Lung (tissue), 11 donors: ENCODE measurements at regions not wholly inside any gene's neighbourhood (a gene's known extent, or its start where the extent isn't known, plus 50 kb on each side); places are given as distances from the start of the nearest gene placed in this dataset.

Experiments
- ATAC-seq: fragments of 200-7000 bp; cut with Tn5 transposase; one replicate; pipeline ENCODE4 v1.9.1; 2020; ENCODE audit warnings: moderate number of reproducible peaks; ENCODE audit not compliant: insufficient read depth, low FRiP score
- DNase-seq, 3 donors: peaks; one replicate each; pipeline ENCODE4 v3.0.0-alpha.2; 2013 to 2017
- H3K27ac ChIP-seq, 2 donors: one replicate each; pipeline ENCODE4 v1.5.1; 2013; ENCODE audit warnings: mild to moderate bottlenecking in 2 of 2, moderate library complexity in 2 of 2, control low read depth in 1 of 2, inconsistent platforms in 1 of 2, low read depth in 1 of 2, low read length in 1 of 2
- H3K27me3 ChIP-seq, 3 donors: one replicate each; pipeline ENCODE4 v1.5.1; 2013; ENCODE audit warnings: low read length in 2 of 3; ENCODE audit not compliant: control insufficient read depth in 3 of 3, insufficient read depth in 3 of 3
- H3K36me3 ChIP-seq, 4 donors: one replicate each; pipeline ENCODE4 v1.5.1; 2013; ENCODE audit warnings: low read length in 4 of 4, mild to moderate bottlenecking in 1 of 4, moderate library complexity in 1 of 4; ENCODE audit not compliant: control insufficient read depth in 4 of 4, insufficient read depth in 4 of 4
- H3K4me1 ChIP-seq, 5 donors: one replicate each; pipeline ENCODE4 v1.5.1; 2013; ENCODE audit warnings: low read length in 5 of 5, mild to moderate bottlenecking in 2 of 5, moderate library complexity in 1 of 5; ENCODE audit not compliant: control insufficient read depth in 5 of 5, insufficient read depth in 5 of 5
- H3K4me3 ChIP-seq: one replicate; pipeline ENCODE4 v1.5.1; 2013; ENCODE audit warnings: mild to moderate bottlenecking, control low read depth, moderate library complexity
- H3K9ac ChIP-seq, 2 donors: one replicate each; pipeline ENCODE4 v1.5.1; 2013; ENCODE audit warnings: low read length in 2 of 2, control low read depth in 1 of 2; ENCODE audit not compliant: insufficient read depth in 1 of 2
- H3K9me3 ChIP-seq, 4 donors: one replicate each; pipeline ENCODE4 v1.5.1; 2013; ENCODE audit warnings: low read length in 3 of 4, mild to moderate bottlenecking in 1 of 4, moderate library complexity in 1 of 4; ENCODE audit not compliant: control insufficient read depth in 4 of 4, insufficient read depth in 3 of 4
- WGBS, 2 donors: extraction: QIAGEN DNeasy Blood & Tissue Kit; methylation state at CpG; one replicate each; pipeline ENCODE4 v1.1.7; 2013; 5-methylcytosine and 5-hydroxymethylcytosine counted together
- TF ChIP-seq, protein P1 (sequence below): IDR thresholded peaks from 2 replicates; pipeline ENCODE4 v1.5.1; 2012; ENCODE audit warnings: mild to moderate bottlenecking; ENCODE audit errors: control extremely low read depth, extremely low read depth
- donor health status: control.
- donor health status: control.
- donor health status: Bipolar disorder and iron deficiency.
- donor health status: healthy.
- donor health status: DM: yes; HTN: yes; CAD: no.

DNA sequence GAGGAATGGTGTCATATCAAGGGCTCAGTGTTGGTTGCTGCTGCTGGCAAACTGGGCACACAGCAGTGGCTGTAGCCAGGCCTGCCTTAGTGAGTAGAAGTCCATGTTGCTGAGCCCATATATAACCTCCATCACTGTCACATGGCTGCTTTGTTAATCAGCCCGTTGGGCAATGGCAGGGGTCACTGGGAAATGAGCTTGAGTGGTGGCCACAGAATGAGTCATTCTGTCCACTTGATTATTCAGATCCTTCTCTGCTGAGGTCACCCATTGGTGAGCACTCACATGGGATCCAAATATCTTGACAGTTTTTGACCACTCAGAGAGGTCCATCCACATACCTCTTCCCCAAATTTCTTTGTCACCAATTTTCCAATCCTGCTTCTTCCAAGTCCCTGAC, 898.9 kb upstream of the EYS start:
- H3K36me3 ChIP-seq = no peaks in the 10 kb centered on the region
- H3K9ac ChIP-seq = no peak overlapping the region
- TF ChIP-seq, protein P1, sequence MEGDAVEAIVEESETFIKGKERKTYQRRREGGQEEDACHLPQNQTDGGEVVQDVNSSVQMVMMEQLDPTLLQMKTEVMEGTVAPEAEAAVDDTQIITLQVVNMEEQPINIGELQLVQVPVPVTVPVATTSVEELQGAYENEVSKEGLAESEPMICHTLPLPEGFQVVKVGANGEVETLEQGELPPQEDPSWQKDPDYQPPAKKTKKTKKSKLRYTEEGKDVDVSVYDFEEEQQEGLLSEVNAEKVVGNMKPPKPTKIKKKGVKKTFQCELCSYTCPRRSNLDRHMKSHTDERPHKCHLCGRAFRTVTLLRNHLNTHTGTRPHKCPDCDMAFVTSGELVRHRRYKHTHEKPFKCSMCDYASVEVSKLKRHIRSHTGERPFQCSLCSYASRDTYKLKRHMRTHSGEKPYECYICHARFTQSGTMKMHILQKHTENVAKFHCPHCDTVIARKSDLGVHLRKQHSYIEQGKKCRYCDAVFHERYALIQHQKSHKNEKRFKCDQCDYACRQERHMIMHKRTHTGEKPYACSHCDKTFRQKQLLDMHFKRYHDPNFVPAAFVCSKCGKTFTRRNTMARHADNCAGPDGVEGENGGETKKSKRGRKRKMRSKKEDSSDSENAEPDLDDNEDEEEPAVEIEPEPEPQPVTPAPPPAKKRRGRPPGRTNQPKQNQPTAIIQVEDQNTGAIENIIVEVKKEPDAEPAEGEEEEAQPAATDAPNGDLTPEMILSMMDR = no peak
- H3K9me3 ChIP-seq = peaks cover 0 to 3% (median 2%) of the 10 kb centered on the region in 4 donors
- DNase-seq (no peak), ATAC-seq (no peak)
- no peaks in the 10 kb centered on the region for H3K27me3 ChIP-seq
- WGBS, 2 donors = 75 to 89% methylated on average over 1 of the region's 1 CpG
- H3K4me3 ChIP-seq = no peak overlapping the region
- no peaks in the 10 kb centered on the region for H3K4me1 ChIP-seq
- no peak overlapping the region for H3K27ac ChIP-seq

- H3K9me3 ChIP-seq = peaks cover 0 to 3% (median 2%) of the 10 kb centered on the region in 4 donors
- no peak for ATAC-seq
Observed at GRCh38 chr6:66605011-66605410, 898.0 kb upstream of the EYS start.

DNA sequence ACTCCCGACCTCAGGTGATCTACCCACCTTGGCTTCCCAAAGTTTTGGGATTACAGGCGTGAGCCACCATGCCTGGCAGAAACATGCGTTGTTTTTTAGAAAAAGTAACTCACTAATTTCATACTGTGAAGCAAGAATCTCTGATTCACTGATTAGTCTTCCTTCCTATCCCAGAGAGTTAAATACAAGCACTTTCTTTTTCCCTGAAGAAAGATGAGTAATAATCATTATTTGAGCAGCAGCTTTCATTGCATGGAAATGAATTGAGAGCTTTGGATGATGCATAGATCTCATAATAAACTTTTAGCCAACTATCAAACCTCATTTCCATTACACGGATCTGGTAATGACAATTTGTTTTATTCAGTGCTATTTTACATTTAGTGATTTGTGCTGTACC, 892.5 kb upstream of the EYS start:
- ATAC-seq (no peak), DNase-seq (no peak)
- no peak overlapping the region for H3K9ac ChIP-seq
- H3K4me3 ChIP-seq = no peak overlapping the region
- WGBS, 2 donors = 82 to 89% methylated on average over 4 of the region's 4 CpGs
- no peaks in the 10 kb centered on the region for H3K27me3 ChIP-seq
- peaks cover 0 to 7% (median under 1%) of the 10 kb centered on the region in 4 donors for H3K9me3 ChIP-seq
- TF ChIP-seq, protein P1 = no peak
- H3K27ac ChIP-seq = no peak overlapping the region
- no peaks in the 10 kb centered on the region for H3K36me3 ChIP-seq
- H3K4me1 ChIP-seq = no peaks in the 10 kb centered on the region

More at GRCh38 chr6:66605011-66605410, 898.0 kb upstream of the EYS start:
- Histone ChIP-seq H3K27me3 (no peaks in the 10 kb centered on the region), H3K27ac (no peak overlapping the region), H3K9ac (no peak overlapping the region), H3K4me1 (no peaks in the 10 kb centered on the region), H3K36me3 (no peaks in the 10 kb centered on the region), H3K4me3 (no peak overlapping the region)
- DNase-seq = no peak
- TF ChIP-seq, protein P1 = no peak

DNA sequence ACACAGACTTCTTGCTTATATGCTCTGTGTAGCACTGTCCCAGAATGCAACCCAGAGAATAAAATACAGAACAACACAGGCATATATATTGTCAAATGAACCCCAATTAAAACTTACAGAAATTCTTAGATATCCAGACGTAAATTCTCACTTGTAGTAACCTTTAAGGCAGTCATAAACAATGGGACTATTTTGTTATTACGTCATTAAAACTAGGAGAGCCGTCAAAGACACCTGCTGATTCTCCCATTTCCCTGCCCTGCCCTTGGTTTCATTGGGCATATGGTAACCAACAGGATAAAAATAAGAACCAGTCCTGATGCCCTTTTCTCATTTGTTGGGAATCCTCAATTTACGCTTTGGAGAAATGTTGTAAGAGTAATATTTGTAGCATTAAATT, 871.3 kb upstream of the EYS start:
- DNase-seq = no peak
- Histone ChIP-seq H3K4me1 (no peaks in the 10 kb centered on the region), H3K27me3 (no peaks in the 10 kb centered on the region), H3K27ac (no peak overlapping the region), H3K36me3 (no peaks in the 10 kb centered on the region), H3K9ac (no peak overlapping the region), H3K4me3 (no peak overlapping the region), H3K9me3 (peaks cover 0 to 6% (median 0%) of the 10 kb centered on the region in 4 donors)
- TF ChIP-seq, protein P1 = no peak
- WGBS, 2 donors = 85 to 87% methylated on average over 4 of the region's 4 CpGs
- no peak for ATAC-seq
